B cell (primary cell): ENCODE measurements at regions not wholly inside any gene's neighbourhood (a gene's known extent, or its start where the extent isn't known, plus 50 kb on each side); places are given as distances from the start of the nearest gene placed in this dataset.

Experiments
- ATAC-seq: fragments of 200-7000 bp; cut with Tn5 transposase; one replicate; pipeline ENCODE4 v1.10.0; 2021; ENCODE audit warnings: low read depth, mild to moderate bottlenecking, moderate number of reproducible peaks, moderate library complexity
- CTCF ChIA-PET: fragments of 350-600 bp; sonication (Branson Sonifier 250); formaldehyde crosslinking; loops from one replicate; lab custom pipeline; 2021; ENCODE audit warnings: antibody characterized with exemption, inconsistent platforms; lab: Charles Lee
- POLR2A ChIA-PET: fragments of 350-600 bp; sonication (Branson Sonifier 250); formaldehyde crosslinking; loops from one replicate; lab custom pipeline; 2021; ENCODE audit warnings: antibody characterized with exemption; lab: Charles Lee
- DNase-seq: peaks from one replicate; pipeline ENCODE4 v3.0.0; 2013
- H2AFZ ChIP-seq: 2 replicates; pipeline ENCODE4 v1.6.1; 2012; ENCODE audit warnings: mild to moderate bottlenecking, low read depth, low read length; ENCODE audit not compliant: insufficient read depth, poor library complexity, severe bottlenecking
- H3K27ac ChIP-seq, 2 donors: 1 replicate in 1 of 2; 2 replicates in 1 of 2; pipeline ENCODE4 v1.5.1; 2012 to 2013; ENCODE audit warnings: low read length in 2 of 2, mild to moderate bottlenecking in 2 of 2, moderate library complexity in 1 of 2
- H3K27me3 ChIP-seq, 4 experiments: fragments of 200-600 bp in 1 of 4; sonication (generic) in 1 of 4; replicated peaks in 1 of 4; 1 replicate in 2 of 4; 2 replicates in 2 of 4; pipeline versions ENCODE4 v1.6.1 to v1.7.0; 2013 to 2016; ENCODE audit warnings: low read length in 3 of 4, mild to moderate bottlenecking in 2 of 4, mixed read lengths in 1 of 4, moderate library complexity in 1 of 4; ENCODE audit not compliant: insufficient read depth in 4 of 4, control insufficient read depth in 3 of 4; ENCODE audit errors: control extremely low read depth in 1 of 4
- H3K36me3 ChIP-seq, 2 experiments: replicated peaks in 1 of 2; 1 replicate in 1 of 2; 2 replicates in 1 of 2; pipeline versions ENCODE4 v1.6.1 to v1.7.1; 2013; ENCODE audit warnings: low read length in 1 of 2; ENCODE audit not compliant: insufficient read depth in 2 of 2, control insufficient read depth in 1 of 2; ENCODE audit errors: control extremely low read depth in 1 of 2, extremely low read depth in 1 of 2
- H3K4me1 ChIP-seq, 2 donors: fragments of 200-600 bp in 1 of 2; sonication (generic) in 1 of 2; 1 replicate in 1 of 2; 2 replicates in 1 of 2; pipeline versions ENCODE4 v1.5.1 to v1.6.1; 2013 to 2017; ENCODE audit warnings: low read length in 2 of 2; ENCODE audit not compliant: control insufficient read depth in 2 of 2, insufficient read depth in 2 of 2
- H3K4me2 ChIP-seq: replicated peaks from 2 replicates; pipeline ENCODE3; 2012; ENCODE audit warnings: mild to moderate bottlenecking, low read depth, low read length; ENCODE audit not compliant: poor library complexity, severe bottlenecking
- H3K4me3 ChIP-seq, 5 experiments: fragments of 200-600 bp in 1 of 5; sonication (generic) in 1 of 5; 1 replicate in 3 of 5; 2 replicates in 2 of 5; pipeline versions ENCODE4 v1.5.1 to v1.7.0; 2011 to 2016; ENCODE audit warnings: low read length in 4 of 5, mild to moderate bottlenecking in 4 of 5, low read depth in 2 of 5, control low read depth in 1 of 5, moderate library complexity in 1 of 5; ENCODE audit not compliant: insufficient read depth in 1 of 5; ENCODE audit errors: control extremely low read depth in 1 of 5, extremely low read depth in 1 of 5
- H3K79me2 ChIP-seq: fragments of 200-600 bp; sonication (generic); one replicate; pipeline ENCODE4 v1.6.0; 2016; ENCODE audit warnings: low read length; ENCODE audit not compliant: control insufficient read depth, insufficient read depth
- H3K9ac ChIP-seq: fragments of 200-600 bp; sonication (generic); 2 replicates; pipeline ENCODE4 v1.6.1; 2017; ENCODE audit warnings: mild to moderate bottlenecking, low read length, moderate library complexity
- H3K9me3 ChIP-seq, 3 donors: one replicate each; pipeline versions ENCODE4 v1.6.1 to v1.7.1; 2013; ENCODE audit warnings: low read length in 2 of 3; ENCODE audit not compliant: control insufficient read depth in 2 of 3, insufficient read depth in 1 of 3; ENCODE audit errors: control extremely low read depth in 1 of 3
- H4K20me1 ChIP-seq: 2 replicates; pipeline ENCODE4 v1.6.0; 2012; ENCODE audit warnings: mild to moderate bottlenecking, low read length; ENCODE audit not compliant: insufficient read depth, control insufficient read depth, poor library complexity, severe bottlenecking
- H3K27ac Mint-ChIP-seq: one replicate; pipeline ENCODE4 v1.8.0; 2021; ENCODE audit warnings: mixed read lengths
- H3K27me3 Mint-ChIP-seq: one replicate; pipeline ENCODE4 v1.8.0; 2021; ENCODE audit warnings: mixed read lengths
- H3K4me1 Mint-ChIP-seq: one replicate; pipeline ENCODE4 v1.8.0; 2021; ENCODE audit warnings: mixed read lengths
- H3K4me3 Mint-ChIP-seq: one replicate; pipeline ENCODE4 v1.8.0; 2021; ENCODE audit warnings: mixed read lengths
- H3K9me3 Mint-ChIP-seq: one replicate; pipeline ENCODE4 v1.8.0; 2022; ENCODE audit warnings: mixed read lengths; ENCODE audit not compliant: insufficient read depth
- EZH2 ChIP-seq: IDR thresholded peaks from 2 replicates; pipeline ENCODE4 v1.6.1; 2012; ENCODE audit warnings: borderline replicate concordance, low read depth, mild to moderate bottlenecking, moderate library complexity, low read length; ENCODE audit not compliant: insufficient read depth, poor library complexity, severe bottlenecking
- WGBS: methylation state at CpG from one replicate; pipeline ENCODE4 v1.1.5; 2013; ENCODE audit warnings: missing lambda C conversion rate; ENCODE audit not compliant: insufficient coverage; 5-methylcytosine and 5-hydroxymethylcytosine counted together
- intact Hi-C: fragments of 100-400 bp; cut with micrococcal nuclease; formaldehyde crosslinking; loops from one replicate; pipeline ENCODE4 v1.10.0; 2022
- TF ChIP-seq, protein P1 (sequence below): fragments of 200-600 bp; IDR thresholded peaks from one replicate; pipeline ENCODE4 v1.8.0; 2022; ENCODE audit warnings: antibody characterized with exemption, mild to moderate bottlenecking

GRCh38 chr3:22496641-22497040, 706.5 kb upstream of the UBE2E2 start:
- Histone ChIP-seq H3K79me2 (no peaks in the 10 kb centered on the region), H3K27me3 (no peaks in the 10 kb centered on the region), H3K27ac (no peak overlapping the region), H3K9ac (no peak overlapping the region), H4K20me1 (no peaks in the 10 kb centered on the region), H3K4me3 (no peak overlapping the region), H3K4me2 (no peak overlapping the region), H2AFZ (no peak overlapping the region), H3K9me3 (peaks cover 0 to 2% (median 0%) of the 10 kb centered on the region in 3 donors), H3K36me3 (no peaks in the 10 kb centered on the region), H3K4me1 (no peaks in the 10 kb centered on the region)
- DNase-seq (no peak), ATAC-seq (no peak)
- Mint-ChIP-seq H3K9me3 (no peaks in the 10 kb centered on the region), H3K4me3 (no peak overlapping the region), H3K4me1 (no peaks in the 10 kb centered on the region), H3K27me3 (no peaks in the 10 kb centered on the region), H3K27ac (no peak overlapping the region)
- no CpG with 5 or more reads among the region's 1 CpG for WGBS
- ChIA-PET POLR2A (no interaction called here), CTCF (no interaction called here)
- TF ChIP-seq EZH2, result no peak
- TF ChIP-seq, protein P1, sequence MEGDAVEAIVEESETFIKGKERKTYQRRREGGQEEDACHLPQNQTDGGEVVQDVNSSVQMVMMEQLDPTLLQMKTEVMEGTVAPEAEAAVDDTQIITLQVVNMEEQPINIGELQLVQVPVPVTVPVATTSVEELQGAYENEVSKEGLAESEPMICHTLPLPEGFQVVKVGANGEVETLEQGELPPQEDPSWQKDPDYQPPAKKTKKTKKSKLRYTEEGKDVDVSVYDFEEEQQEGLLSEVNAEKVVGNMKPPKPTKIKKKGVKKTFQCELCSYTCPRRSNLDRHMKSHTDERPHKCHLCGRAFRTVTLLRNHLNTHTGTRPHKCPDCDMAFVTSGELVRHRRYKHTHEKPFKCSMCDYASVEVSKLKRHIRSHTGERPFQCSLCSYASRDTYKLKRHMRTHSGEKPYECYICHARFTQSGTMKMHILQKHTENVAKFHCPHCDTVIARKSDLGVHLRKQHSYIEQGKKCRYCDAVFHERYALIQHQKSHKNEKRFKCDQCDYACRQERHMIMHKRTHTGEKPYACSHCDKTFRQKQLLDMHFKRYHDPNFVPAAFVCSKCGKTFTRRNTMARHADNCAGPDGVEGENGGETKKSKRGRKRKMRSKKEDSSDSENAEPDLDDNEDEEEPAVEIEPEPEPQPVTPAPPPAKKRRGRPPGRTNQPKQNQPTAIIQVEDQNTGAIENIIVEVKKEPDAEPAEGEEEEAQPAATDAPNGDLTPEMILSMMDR, result no peak
- intact Hi-C loops, result no loop called here

DNA sequence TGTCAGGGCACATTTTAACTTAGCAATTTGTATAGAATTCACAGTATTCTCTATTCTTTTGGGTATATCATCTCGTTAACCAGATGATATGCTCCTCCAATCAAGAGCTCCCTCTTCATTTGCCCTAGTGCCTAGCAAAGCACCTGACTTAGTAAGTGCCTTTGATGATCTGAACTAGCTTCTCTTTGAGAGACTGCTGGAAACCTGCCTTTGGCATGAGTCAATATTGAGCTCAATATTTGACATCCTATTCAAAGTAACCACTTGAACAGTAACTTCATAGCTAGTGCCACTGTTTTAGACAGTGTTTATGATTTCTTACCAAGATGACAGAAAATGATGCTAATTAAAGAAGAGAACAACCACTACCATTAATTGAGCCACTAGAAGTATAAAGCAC, 696.3 kb upstream of the UBE2E2 start:
- Histone ChIP-seq H2AFZ (no peak overlapping the region), H4K20me1 (no peaks in the 10 kb centered on the region), H3K4me3 (no peak overlapping the region), H3K9ac (no peak overlapping the region), H3K9me3 (peaks cover 0 to 4% (median 0%) of the 10 kb centered on the region in 3 donors), H3K27me3 (no peaks in the 10 kb centered on the region), H3K4me1 (no peaks in the 10 kb centered on the region), H3K79me2 (no peaks in the 10 kb centered on the region), H3K4me2 (no peak overlapping the region), H3K36me3 (no peaks in the 10 kb centered on the region), H3K27ac (no peak overlapping the region)
- DNase-seq (no peak), ATAC-seq (no peak)
- WGBS, result no CpG with 5 or more reads among the region's 1 CpG
- H3K4me1 Mint-ChIP-seq, result no peaks in the 10 kb centered on the region
- ChIA-PET POLR2A (no interaction called here), CTCF (no interaction called here)
- no peaks in the 10 kb centered on the region for H3K27me3 Mint-ChIP-seq
- intact Hi-C loops, result no loop called here
- no peak overlapping the region for H3K27ac Mint-ChIP-seq
- H3K9me3 Mint-ChIP-seq, result no peaks in the 10 kb centered on the region
- no peak for TF ChIP-seq EZH2
- TF ChIP-seq, protein P1, result no peak
- no peak overlapping the region for H3K4me3 Mint-ChIP-seq
